ENCODE measurements at regions not wholly inside any gene's neighbourhood (a gene's known extent, or its start where the extent isn't known, plus 50 kb on each side); places are given as distances from the start of the nearest gene placed in this dataset.
"Not testable (repeated sequence)": the region's sequence is repeated elsewhere in the genome, so short reads cannot be mapped to it uniquely, and the experiment has no call there.

DNA sequence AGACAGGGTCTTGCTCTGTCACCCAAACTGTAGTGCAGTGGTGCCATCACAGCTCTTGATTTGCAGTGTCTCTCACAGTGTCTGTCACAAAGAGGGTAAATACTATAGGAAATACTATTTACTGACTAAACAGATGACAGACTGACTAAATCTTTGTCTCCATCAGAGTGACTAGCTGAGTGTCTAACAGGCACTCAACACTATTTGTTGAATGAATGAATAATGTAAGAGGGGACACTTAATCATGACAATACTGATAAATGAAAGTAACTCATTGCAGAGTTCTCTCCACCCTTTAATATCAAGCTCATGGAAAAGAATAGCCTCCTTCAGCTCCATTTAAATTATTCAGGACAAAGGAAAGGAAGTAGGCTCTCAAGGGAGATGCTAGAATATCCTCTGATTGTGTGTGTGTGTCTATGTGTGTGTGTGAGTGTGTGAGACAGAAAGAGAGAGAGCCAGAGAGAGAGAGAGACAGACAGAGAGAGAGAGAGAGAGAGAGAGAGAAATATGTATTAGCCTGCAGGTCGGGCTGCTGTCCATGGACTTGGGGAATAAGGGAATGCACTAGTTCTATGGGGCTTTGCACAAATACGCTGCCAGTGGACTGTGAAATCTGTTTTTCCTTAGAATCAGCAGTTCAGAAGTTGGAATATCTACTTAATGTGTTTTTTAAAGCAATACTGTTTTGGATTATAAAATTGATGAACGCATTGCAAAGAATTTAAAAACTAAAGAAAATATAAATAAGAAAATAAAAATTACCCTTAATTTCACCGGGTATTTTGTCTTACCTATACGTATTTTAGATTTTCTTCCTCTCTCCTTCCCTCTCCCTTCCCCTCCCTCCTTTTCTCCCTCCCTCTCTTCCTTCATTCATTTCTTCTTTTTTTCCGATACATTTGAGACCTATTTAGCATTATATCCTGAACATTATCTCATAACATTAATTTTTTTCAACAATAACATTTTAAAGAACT lies 132.9 kb upstream of the LRIG1 start:
- DNase-seq (ENCODE audit: low spot score) = no peak

DNA sequence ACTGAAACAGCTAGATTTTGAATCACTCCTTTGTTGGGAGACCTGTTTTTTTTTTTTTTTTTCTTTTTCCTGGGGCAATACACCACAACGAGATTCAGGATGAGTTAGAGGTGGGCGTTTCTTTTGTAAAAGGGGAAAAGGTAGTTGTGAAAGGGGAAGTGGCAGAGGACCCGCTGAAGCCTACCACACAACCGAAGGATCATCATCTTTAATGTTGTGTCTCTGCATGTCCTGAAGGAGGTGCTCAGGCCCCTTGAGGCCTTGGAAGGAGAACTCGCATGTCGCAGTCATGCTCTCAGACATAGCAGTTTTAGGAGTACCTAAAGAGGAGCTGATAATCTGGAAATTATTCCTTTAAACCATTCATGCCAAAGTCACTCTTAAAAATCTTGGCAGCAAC lies 137.9 kb upstream of the LRIG1 start:
- peak; percentile 16 for DNase-seq (ENCODE audit: low spot score)

DNA sequence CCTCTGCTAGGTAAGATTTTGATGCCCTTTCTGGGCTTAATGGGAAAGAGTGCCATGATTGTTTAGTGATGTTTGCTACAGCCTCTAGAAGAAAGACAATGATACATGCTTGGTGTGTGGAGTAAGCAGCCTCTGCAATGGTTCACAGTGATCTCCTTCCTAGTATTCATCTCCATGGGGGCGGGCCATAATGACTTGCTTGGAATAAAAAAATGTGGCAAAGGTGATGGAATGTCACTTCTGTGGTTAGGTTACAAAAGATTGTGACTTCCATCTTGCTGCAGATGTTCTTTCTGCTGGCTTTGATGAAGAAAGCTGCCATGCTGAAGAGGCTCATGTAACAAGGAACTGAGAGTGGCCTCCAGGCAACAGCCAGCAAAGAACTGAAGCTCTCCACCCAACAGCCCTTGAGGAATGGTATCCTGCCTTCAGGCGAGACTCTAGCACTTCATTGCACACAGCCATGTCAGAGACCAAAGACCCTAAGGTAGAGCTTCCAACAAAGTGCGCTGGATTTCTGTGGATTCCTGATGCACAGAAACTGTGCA lies 139.1 kb upstream of the LRIG1 start:
- no peak for DNase-seq (ENCODE audit: low spot score)

DNA sequence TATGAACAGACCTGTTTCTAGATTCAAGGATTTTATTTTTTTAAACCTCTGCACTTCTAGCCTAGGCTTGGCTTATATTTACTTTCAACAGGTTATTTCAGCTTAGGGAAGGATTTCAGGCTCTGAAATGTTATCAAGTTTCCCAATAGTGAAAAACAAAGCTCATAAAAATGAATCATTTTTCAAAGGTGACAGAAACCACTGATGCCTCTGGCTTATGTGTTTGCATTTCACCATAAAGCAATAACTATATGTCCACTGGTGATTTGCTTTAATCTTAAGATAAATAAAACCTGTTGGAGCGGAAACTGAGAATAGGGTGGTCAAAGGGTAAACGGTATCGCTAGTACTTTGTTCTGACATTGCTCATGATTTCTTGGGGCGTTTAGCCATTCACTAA lies 141.2 kb upstream of the LRIG1 start:
- DNase-seq (ENCODE audit: low spot score) = no peak

DNA sequence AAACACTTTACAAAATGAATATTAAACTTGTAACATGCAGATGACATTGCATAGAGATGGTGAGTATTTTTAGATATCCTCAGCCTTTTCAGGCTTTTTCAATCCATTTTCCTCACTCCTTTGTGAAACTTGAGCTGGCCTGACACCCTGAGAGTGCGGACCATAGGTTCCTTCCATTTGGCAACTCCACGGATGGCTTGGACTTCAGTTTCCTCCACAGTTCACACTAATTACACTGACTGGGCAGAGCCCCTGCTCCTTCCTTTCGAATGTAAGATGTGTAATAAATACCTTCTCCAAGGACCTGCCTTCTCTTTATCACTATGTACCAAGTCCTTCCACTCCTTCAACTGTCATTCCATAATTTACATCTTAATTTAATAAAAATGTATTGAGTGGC lies 141.7 kb upstream of the LRIG1 start:
- DNase-seq (ENCODE audit: low spot score) = no peak

DNA sequence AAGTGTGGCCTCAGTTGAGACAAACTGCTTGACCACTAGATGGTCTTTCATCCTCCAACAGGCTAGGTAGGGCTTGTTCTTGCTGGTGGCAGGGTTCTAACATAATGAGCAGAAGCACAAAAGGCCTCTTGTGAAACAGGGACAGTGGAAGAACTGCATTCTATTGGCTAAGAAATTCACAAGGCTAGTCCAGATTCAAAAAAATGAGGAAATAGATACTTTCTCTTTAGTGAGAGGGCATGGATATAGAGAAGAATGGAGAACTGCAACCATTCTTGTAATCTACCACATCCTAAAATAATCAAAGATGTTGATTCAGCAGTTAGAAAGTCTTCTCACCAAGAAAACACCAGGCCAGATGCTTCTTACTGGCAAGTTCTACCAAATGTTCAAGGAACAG lies 143.7 kb upstream of the LRIG1 start:
- peak; percentile 16 for DNase-seq (ENCODE audit: low spot score)

DNA sequence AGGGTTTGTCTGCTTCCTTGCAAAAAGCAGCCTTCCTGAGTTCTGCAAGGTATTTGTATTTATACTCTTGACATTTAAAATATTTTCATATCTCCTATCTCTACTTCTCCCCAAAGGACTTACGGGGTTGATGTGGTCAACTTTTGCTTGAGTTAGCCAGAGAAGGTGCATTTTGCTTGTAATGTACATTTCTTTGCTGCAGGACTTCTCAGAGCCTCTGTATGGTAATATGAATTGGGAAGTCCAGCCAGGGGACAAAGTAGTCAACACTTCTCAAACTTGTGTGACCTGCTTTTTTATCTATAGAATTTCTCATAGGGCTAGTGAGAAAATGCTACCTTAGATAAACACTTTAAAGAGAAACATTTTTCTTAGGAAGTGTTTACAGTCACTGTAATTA lies 148.2 kb upstream of the LRIG1 start:
- no peak for DNase-seq (ENCODE audit: low spot score)

DNA sequence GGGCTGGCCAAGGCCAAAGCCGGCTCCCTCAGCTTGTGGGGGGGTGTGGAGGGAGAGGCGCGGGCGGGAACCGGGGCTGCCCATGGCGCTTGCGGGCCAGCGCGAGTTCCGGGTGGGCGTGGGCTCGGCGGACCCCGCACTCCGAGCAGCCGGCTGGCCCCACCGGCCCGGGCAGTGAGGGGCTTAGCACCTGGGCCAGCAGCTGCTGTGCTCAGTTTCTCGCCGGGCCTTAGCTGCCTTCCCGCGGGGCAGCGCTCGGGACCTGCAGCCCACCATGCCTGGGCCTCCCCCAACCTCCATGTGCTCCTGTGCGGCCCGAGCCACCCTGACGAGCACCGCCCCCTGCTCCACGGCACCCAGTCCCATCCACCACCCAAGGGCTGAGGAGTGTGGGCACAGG lies 150.7 kb upstream of the LRIG1 start:
- not testable (repeated sequence) for DNase-seq (ENCODE audit: low spot score)

DNA sequence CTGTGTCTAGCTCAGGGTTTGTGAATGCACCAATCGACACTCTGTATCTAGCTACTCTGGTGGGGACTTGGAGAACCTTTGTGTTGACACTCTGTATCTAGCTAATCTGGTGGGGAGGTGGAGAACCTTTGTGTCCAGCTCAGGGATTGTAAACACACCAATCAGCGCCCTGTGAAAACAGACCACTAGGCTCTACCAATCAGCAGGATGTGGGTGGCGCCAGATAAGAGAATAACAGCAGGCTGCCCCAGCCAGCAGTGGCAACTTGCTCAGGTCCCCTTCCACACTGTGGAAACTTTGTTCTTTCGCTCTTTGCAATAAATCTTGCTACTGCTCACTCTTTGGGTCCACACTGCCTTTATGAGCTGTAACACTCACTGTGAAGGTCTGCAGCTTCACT lies 151.3 kb upstream of the LRIG1 start:
- not testable (repeated sequence) for DNase-seq (ENCODE audit: low spot score)

DNA sequence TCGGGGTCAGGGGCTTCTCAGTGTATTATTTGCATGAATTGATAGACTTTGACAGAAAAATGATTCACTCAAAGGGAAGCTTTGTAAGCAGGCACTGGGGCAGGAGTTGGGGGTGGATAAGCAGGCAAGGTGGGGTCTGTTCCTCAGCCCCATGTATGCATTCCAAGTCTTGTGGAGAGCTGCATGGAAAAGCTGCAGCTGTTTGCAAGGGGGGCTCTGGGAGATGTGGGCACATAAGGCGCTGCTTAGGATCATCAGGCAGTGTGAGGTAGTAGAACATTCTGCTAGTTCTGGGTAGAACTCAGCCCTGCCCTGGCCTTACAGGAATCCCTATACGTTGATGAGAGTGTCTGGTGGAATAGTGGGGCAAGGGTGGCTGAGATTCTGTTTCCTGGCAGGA lies 154.2 kb upstream of the LRIG1 start:
- DNase-seq (ENCODE audit: low spot score) = no peak

DNA sequence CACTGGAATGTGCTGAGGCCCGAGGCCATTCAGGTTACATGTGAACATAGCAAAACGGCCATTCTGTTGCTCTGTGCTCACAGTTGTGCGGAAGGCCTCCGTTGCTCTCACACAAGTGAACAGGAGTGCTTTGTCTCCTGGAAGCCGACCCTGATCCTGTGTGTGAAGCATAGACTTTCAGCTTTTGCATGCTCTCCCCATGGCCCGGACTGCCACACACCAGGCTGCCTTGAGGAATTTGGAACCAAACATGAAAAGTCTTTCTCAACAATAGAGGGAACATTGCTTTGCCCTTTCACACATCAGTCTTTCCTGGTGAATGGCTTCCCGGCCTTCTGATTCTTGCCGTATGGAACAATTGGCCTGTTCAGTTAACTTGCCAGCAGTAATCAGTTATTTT lies 154.8 kb upstream of the LRIG1 start:
- DNase-seq (ENCODE audit: low spot score) = no peak

DNA sequence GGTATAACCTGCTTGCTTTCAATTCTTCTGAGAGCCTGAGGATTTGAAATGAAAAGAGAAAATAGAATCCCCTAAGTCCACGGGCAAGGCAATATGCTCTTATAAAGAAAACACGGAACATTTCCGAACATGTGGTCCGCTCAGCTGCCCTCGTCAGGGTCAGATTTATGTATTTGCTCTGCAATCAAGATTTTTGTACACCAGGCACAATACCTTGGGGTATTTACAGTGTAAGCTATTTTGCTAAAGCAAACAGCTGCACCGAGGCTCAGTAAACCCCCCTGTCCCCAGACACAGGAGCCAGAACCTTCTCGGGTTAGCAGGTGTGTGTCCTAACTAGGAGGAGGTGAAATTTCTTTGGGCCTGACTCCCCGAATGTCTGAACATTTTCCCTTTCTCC lies 155.8 kb upstream of the LRIG1 start:
- no peak for DNase-seq (ENCODE audit: low spot score)

DNA sequence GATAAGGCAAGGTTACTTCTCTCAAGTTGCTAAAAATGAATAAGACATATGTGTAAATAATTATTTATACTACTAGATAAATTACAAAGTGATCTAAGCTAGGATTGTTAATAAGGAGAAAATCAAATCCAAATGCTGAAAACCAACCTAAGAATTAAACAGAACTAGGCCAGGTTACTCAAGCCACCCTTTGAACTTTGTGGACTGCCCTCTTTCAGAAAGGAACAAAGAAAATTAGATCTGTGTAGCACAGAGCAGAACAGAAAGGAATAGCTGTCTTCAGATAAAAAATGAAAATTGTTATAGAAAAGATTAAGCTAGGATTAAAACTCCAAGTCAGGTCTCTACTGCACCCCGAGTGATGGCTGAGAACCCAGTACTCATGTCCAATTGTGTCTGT lies 158.2 kb upstream of the LRIG1 start:
- DNase-seq (ENCODE audit: low spot score) = no peak

DNA sequence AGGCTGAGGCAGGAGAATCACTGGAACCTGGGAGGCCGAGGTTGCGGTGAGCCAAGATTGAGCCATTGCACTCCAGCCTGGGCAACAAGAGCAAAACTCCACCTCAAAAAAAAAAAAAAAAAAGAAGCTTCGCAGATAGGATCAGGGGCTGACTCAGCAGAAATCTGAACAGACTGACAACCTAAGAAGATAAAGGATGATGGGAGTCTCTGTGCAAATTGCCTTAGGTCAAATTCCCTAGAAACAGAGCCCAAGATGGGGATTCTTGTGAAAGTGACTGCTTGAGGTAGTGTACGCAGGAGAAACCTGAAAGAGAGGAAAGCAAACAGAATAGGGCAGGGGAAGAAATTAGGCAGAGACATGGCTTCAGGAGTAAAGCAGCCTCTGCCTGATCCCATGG lies 160.8 kb upstream of the LRIG1 start:
- no peak for DNase-seq (ENCODE audit: low spot score)

DNA sequence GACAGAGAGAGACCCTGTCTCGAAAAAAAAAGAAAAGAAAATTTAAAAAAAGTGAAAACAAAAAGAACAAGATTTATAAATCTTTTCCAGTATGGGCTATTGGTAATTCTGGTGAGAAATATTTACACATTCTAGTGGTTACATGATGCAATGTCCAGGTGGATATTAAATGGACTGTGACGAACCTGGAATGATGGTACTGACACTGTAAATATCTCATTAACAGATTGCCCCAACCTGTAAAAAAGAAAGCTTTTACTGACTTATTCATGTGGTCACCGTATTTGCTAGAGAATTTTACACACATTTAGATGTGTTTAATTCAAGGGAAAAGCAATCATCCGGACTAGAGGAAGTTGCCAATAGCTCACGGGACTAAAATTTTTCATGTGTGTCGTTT lies 162.1 kb upstream of the LRIG1 start:
- DNase-seq (ENCODE audit: low spot score) = no peak

DNA sequence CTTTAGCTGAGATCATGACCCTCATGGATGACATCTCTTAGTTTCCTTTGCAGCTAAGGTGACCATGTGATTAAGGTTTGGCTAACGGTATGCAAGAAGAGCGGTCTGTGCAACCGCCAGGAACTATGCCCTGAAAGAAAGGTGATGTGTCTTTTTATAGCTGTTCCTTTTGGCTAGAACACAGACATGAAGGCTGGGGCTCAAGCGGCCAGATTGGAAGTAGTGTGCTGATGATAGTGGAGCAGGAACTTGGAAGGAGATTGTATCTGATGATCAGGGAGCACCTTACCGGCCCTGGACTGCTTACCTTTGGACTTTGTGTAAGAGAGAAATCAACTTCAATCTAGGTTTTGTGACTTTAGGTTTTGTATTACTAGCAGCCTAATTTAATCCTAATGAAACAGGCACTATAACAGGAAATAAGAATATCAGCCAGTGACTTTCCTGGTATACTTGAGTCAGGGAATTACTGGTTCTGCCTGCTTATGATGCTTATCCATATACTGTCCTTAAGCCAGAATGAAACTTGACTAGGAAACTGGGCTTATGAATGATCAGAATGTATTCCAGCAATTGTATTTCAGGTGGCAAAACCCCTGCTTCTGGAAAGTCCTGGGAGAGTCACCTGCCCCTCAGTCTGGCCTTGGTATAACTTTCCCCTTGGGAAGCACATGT lies 164.3 kb upstream of the LRIG1 start:
- no peak for DNase-seq (ENCODE audit: low spot score)

DNA sequence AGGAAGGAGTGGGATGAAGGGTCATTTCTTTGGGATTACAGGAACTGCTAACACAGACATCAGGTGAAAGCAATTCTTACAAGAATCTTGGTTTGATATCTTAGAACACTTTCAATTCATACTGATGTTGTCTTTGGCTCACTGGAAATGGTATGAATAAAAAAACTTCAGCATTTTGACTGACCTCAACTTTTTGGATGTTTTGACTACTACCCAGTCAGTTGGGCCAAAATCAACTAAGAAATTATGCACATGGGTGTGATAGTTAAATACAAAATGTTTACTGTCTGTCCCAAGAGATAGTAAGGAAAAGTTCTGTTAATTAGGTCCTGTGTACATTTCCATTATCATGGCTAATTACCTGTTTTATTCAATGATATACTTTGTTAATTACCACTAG lies 165.5 kb upstream of the LRIG1 start:
- DNase-seq (ENCODE audit: low spot score) = no peak

DNA sequence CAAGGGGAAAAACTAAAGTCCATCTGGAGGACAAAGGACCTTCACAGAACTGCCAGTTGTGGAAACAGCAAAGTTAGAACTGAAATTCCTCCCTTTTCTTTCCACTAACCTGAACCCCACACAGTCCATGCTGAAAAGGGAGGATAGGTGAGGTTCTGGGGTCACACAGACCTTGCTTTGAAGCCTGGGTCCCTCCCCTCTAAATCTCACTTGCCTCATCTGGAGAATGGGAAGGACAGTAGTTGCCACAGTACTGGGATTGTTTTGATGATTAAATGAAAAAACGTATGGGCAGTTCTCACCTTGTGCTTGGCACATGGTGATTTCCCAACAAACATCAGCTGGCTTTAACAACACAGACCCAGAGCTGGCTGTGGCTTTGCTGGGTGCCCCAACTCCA lies 166.4 kb upstream of the LRIG1 start:
- DNase-seq (ENCODE audit: low spot score) = no peak

DNA sequence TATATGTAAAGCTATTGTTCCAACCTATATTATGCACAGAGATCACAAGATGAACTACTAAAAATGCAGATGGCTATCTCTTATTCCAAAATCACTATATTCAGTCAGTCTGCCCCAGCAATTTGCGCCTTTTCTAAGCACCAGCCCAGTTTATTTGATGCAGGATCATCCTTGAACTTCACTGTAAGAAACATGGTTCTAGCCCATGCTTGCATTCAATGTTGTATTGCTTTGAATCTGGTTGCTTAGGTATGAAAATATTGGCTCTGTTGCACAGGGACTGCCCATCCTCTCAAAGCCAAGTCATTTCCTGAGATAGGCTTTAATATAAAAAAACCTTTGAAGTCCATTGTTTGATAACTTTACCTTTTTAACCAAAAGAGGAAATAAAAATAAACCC lies 170.5 kb upstream of the LRIG1 start:
- no peak for DNase-seq (ENCODE audit: low spot score)

DNA sequence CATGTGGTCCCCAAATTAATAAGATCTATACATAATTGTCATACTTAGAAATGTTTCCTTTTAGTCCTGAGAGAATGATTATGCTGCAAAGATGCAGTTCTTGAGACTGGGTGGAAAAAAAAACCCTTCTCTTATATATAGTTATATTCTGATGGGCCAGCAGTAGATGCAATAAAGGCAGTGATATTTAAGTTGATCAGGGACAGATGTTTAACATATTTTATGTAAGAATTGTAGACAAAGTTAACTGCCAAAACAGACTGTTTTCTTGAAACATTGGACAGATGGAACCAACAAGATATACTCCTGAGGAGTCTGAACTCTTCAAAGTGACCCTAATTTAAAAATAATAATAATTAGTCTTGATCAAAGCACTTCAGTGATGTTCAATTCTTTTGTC lies 172.0 kb upstream of the LRIG1 start:
- DNase-seq (ENCODE audit: low spot score) = no peak

DNA sequence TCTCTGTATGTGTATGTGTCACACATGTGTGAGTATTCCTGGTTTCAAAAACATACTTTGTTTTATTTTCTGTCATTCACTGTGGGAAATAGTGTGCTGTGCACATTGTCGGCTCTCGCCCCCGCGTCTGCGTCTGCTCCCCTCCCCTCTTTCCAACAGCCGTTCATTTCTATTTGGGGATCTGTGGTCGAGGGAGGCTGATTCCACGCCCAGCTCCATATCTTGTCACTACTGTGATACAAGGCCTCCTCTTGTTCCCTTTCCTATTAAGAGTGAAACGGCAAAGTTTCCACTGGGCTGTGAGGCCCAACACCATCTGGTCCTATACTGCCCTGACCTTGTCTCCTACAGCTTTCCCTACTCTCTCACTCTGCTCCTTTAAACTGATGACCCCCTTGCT lies 172.5 kb upstream of the LRIG1 start:
- peak; percentile 15 for DNase-seq (ENCODE audit: low spot score)

DNA sequence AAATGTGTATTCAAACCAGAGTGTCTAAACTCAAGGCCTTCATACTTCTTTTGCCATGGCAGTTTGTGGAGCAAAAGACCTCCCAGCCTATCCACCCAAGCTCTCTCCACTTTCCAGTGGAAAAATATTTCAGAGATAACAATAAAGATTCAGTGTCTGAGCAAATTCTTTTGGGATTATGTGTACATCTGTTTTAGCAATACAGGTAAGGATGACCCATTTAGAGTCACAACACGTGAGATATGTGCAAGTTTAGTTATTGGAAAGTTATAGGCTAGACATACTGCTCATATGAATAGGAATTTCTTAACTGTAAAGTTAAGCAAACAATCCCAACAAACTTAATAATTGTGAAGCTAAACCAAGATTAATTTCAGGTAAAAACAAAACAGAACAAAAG lies 174.5 kb upstream of the LRIG1 start:
- DNase-seq (ENCODE audit: low spot score) = no peak

DNA sequence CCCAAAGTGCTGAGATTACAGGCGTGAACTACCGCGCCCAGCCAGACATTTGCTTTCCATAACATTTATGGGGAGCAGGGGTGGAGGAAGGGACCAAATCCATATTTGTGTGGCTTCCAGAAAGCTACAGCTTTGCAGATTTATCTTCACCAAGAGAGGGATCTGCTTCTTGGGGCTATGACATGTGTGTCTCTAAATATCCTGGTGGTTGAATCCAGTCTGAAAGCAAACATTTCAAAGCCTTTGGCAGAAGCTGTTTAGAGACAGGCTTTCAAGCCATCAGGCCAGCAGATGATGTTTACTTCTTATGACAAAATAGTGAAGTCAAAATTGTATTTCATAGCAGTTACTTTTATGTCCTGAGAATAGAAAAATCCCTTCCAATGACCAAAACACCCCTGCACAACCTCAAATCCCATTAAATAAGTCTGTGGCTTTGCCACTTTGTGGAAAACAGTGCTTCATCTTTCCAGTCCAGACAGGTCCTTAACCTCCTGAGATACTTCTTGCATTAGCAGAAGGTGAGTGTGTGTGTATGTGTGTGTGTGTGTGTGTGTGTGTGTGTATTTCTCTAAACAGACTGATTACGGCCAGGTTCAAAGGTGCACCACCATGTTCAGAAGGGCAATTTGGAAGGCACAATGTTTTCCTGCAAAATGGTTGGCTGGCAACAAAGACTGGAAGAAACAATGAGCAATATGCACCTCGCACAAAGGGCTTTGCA lies 191.4 kb upstream of the LRIG1 start:
- no peak for DNase-seq (ENCODE audit: low spot score)
